C4-2B (cell line): ENCODE measurements at regions not wholly inside any gene's neighbourhood (a gene's known extent, or its start where the extent isn't known, plus 50 kb on each side); places are given as distances from the start of the nearest gene placed in this dataset.

Experiments used
- H3K27ac ChIP-seq: fragments of 450-650 bp; 2 replicates; pipeline ENCODE4 v1.5.1; 2017
- ZFX ChIP-seq: fragments of 450-650 bp; IDR thresholded peaks from 2 replicates; pipeline ENCODE4 v1.6.1; 2017
- TF ChIP-seq, protein P1 (sequence below): fragments of 450-650 bp; conservative IDR thresholded peaks from 2 replicates; pipeline ENCODE4 v1.5.1; 2017; ENCODE audit warnings: mild to moderate bottlenecking

DNA sequence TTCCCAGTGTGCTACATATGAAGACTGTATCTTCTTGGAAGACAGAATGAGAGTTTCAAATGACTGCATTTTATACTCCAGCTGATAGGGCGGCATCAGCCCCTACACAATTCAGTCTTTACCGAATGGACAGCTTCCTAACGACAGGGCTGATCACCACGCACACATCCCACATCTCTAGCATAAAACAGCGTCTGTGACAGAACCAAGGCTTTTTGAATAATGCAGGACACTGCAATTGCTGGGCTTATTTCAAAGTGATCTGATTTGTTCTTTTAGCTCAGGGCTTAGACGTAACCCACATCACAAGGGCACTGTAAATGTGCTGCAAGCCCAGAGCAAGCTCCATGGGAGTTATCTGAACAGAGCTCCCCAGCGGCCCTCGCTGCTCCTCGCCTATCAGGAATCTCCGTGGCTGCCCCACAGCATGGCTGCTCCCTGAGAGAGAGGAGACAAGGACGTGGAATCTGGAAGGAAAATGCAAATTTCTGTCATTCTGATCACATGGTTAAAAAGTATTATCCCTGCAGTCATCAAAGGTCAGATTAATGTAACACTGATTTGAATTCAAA lies 158.5 kb upstream of the ALKAL2 start:
- TF ChIP-seq ZFX, result no peak
- TF ChIP-seq, protein P1, sequence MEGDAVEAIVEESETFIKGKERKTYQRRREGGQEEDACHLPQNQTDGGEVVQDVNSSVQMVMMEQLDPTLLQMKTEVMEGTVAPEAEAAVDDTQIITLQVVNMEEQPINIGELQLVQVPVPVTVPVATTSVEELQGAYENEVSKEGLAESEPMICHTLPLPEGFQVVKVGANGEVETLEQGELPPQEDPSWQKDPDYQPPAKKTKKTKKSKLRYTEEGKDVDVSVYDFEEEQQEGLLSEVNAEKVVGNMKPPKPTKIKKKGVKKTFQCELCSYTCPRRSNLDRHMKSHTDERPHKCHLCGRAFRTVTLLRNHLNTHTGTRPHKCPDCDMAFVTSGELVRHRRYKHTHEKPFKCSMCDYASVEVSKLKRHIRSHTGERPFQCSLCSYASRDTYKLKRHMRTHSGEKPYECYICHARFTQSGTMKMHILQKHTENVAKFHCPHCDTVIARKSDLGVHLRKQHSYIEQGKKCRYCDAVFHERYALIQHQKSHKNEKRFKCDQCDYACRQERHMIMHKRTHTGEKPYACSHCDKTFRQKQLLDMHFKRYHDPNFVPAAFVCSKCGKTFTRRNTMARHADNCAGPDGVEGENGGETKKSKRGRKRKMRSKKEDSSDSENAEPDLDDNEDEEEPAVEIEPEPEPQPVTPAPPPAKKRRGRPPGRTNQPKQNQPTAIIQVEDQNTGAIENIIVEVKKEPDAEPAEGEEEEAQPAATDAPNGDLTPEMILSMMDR, result no peak

DNA sequence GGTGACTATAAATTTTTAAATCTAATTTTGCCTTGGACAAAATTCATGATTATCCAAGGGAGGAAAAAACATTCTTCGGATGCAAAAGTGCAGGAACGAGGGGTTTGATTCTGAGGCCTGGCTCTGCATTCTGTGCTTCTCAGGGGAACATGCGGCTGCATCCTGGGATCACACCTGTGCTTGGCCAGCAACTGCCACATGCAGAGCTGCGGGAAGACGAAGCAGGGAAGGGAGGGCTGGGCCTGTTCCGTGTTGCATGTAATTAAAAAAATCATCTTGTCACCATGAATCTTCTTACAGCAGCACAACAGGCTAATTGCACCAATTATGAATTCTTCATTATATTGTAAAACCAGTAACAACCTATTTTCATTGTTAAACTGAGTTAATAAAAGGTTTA lies 158.0 kb upstream of the ALKAL2 start:
- no peak overlapping the region for H3K27ac ChIP-seq
- TF ChIP-seq ZFX, result no peak
- TF ChIP-seq, protein P1, result no peak

More for the DNA sequence above, 158.5 kb upstream of the ALKAL2 start:
- H3K27ac ChIP-seq, result no peak overlapping the region

DNA sequence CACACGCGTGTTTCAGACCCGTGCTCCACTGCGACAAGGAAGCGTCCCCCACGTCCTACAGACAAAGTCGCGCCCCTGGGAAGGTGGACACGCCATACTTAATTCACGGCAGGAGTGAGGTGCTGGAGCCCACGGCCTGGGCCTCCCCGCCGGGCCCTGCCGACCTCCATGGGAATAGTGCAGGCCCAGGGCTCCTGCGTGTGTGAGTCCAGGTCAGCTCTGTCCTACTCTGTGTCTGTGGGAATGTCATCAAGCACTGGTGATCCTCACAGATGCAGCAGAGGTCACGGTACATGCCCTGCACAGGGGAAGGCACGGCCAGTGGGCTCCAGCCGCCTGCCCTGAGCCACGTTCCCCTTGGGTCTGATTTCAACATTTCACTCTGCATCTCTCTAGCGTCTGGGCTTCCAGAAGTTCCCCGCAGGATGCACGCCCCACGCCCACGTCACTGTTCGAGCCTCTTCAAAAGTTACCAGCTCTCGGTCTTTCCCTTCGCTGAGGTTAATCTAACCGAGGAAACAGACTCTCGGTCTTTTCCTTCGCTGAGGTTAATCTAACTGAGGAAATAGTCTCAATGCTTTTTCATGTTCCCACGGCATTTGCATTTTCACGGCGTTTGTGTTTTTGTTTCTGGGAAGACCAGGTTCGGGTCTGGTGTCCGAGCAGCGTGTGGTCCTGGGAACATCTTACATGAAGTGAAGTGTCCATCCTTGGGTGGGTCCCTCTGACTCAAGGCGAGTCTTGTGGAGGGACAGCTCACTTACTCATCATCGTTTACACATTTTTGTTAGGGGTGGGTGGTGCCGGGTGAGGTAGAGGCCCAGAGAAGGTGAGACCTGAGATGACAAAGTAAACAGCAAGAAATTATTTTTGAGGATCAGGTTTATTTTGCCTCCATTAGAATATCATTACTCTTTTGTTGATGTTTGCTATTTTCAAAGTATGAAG lies 157.3 kb upstream of the ALKAL2 start:
- no peak for TF ChIP-seq ZFX
- TF ChIP-seq, protein P1, result no peak
- H3K27ac ChIP-seq, result no peak overlapping the region

DNA sequence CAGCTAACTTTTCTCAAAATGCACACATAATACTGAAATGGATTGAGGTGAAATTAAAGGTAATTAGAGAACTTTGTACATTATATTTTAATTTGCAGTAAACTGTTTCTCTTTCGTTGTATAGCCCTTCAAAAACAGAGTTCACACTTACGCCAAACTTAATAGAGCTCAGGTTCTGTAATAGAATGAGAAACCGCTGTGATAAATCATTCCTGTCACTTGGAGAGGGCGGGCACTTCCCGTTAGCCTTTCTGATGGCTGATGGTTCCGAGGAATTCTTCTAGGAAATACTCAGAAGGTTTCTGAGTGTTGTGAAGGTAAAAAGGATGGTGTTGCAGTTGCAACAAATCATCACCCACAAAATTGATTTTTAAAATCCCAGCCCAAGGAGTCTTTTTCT lies 155.8 kb upstream of the ALKAL2 start:
- TF ChIP-seq ZFX, result no peak
- TF ChIP-seq, protein P1, result no peak
- no peak overlapping the region for H3K27ac ChIP-seq

DNA sequence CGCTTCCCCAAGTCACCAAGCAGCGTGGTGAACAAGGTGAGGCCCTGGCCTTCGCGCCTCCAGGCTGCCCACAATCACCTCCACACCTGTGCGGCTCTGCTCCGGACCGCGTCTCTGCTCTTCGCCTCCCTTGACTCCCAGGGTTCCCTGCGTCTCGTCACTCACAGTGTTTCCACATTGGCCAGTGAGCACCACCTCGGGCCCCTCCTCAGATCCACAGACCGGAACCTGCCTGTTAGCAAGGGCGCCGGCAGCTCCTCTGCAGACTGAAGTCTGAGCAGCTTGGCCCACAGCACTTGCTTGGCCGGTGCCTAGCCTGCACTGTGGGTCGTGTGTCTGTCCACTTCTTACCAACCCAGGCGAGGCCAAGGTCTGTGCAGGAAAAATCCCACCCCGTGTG lies 155.3 kb upstream of the ALKAL2 start:
- no peak overlapping the region for H3K27ac ChIP-seq
- TF ChIP-seq, protein P1, result no peak
- no peak for TF ChIP-seq ZFX

DNA sequence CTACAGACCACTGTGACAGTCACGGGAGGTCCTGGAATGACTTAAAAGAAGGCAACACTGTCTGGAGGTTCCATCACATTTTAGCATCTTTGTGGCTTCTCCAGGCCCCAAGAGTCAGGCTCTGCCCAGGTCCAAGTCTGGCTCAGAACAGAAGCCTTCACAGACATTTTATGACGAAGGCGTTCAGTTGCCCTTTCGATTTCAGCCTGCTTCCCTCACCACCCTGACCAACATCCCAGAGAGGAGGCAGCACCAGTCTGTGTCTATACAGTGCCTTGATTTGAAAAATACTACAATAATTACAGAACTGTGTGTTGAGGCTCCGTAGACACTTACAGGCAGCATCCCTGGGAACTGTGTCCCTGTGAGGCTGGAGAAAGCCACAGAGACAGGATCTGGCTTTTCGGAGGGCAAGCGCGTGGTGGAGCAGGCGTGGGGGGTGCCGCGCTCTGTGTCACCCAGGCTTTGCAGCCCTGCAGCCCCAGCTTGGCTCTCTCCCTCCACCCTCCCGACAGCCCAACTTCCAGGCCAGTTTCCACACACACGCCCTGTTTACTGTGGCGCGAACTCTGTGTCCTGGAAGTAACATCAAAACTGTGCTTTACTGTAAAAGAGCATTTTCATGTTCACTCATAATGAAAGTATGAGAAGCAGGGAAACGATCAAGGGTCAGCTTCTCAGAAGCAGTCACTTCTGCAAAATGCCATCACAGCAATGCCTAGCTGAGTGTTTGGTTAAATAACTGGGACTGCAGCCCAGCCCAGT lies 153.5 kb upstream of the ALKAL2 start:
- no peak for TF ChIP-seq ZFX
- TF ChIP-seq, protein P1, result no peak
- no peak overlapping the region for H3K27ac ChIP-seq

DNA sequence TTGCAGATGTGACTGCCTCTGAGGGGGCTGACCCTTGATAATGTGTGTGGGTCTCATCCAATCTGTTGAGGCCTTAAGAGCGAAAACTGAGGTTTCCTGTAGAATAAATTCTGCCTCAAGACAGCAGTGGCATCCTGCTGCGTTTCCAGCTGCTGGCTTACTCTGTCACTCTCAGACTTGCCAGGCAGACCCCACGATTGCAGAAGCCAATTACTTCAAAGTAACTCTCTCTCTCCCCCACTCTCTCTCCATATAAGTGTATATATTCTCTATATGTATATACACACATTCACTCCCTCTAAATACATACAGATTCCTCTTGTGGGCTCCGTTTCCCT lies 152.5 kb upstream of the ALKAL2 start:
- TF ChIP-seq, protein P1, result no peak
- TF ChIP-seq ZFX, result no peak
- no peak overlapping the region for H3K27ac ChIP-seq
